ENCODE measurements at regions not wholly inside any gene's neighbourhood (a gene's known extent, or its start where the extent isn't known, plus 50 kb on each side); places are given as distances from the start of the nearest gene placed in this dataset.

GRCh38 chr6:156717542-156717941 lies 59.6 kb upstream of the ARID1B start:
- TF ChIP-seq CTCF (conservative IDR thresholded peaks at IDR 0.05; ENCODE audit: low read length) (no peak), EZH2phosphoT487 (IDR thresholded peaks at IDR 0.05; ENCODE audit: borderline replicate concordance, low read depth, low read length) (no peak)

All from OCI-LY7 (cell line).